Trophoblast cell (in vitro differentiated cells and primary cell): ENCODE measurements at regions not wholly inside any gene's neighbourhood (a gene's known extent, or its start where the extent isn't known, plus 50 kb on each side); places are given as distances from the start of the nearest gene placed in this dataset.

Experiments used
- DNase-seq, 2 donors: peaks; one replicate each; pipeline ENCODE4 v3.0.0-alpha.2; 2016
- H2AFZ ChIP-seq: 2 replicates; pipeline ENCODE4 v1.6.1; 2013; ENCODE audit warnings: low read length, moderate library complexity, mild to moderate bottlenecking; ENCODE audit not compliant: insufficient read depth, poor library complexity
- H2AK5ac ChIP-seq: 2 replicates; pipeline ENCODE4 v1.6.1; 2013; ENCODE audit warnings: mild to moderate bottlenecking, low read length
- H2BK120ac ChIP-seq: 2 replicates; pipeline ENCODE4 v1.6.1; 2013; ENCODE audit warnings: low read length, mild to moderate bottlenecking, moderate library complexity; ENCODE audit not compliant: insufficient read depth, poor library complexity
- H2BK12ac ChIP-seq: 2 replicates; pipeline ENCODE4 v1.6.1; 2013; ENCODE audit warnings: mild to moderate bottlenecking, low read length, moderate library complexity
- H2BK5ac ChIP-seq: 2 replicates; pipeline ENCODE4 v1.6.1; 2013; ENCODE audit warnings: low read length, low read depth, moderate library complexity, mild to moderate bottlenecking; ENCODE audit not compliant: poor library complexity
- H3K14ac ChIP-seq: 2 replicates; pipeline ENCODE4 v1.6.1; 2013; ENCODE audit warnings: mild to moderate bottlenecking, low read length
- H3K18ac ChIP-seq: 2 replicates; pipeline ENCODE4 v1.6.1; 2013; ENCODE audit warnings: mild to moderate bottlenecking, low read length
- H3K23ac ChIP-seq: 2 replicates; pipeline ENCODE4 v1.6.1; 2013; ENCODE audit warnings: low read length
- H3K27ac ChIP-seq: 2 replicates; pipeline ENCODE4 v1.5.1; 2013; ENCODE audit warnings: low read depth, mild to moderate bottlenecking, inconsistent platforms, low read length, moderate library complexity
- H3K27me3 ChIP-seq: 2 replicates; pipeline ENCODE4 v1.6.1; 2013; ENCODE audit warnings: inconsistent platforms, mild to moderate bottlenecking, low read length, moderate library complexity; ENCODE audit not compliant: insufficient read depth
- H3K36me3 ChIP-seq, 2 experiments: 1 replicate in 1 of 2; 2 replicates in 1 of 2; pipeline ENCODE4 v1.6.1; 2013; ENCODE audit warnings: low read length in 2 of 2, mild to moderate bottlenecking in 2 of 2, moderate library complexity in 1 of 2; ENCODE audit not compliant: insufficient read depth in 2 of 2, control insufficient read depth in 1 of 2
- H3K4ac ChIP-seq: 2 replicates; pipeline ENCODE4 v1.6.1; 2013; ENCODE audit warnings: low read depth, mild to moderate bottlenecking, low read length, moderate library complexity
- H3K4me1 ChIP-seq, 2 experiments: 1 replicate in 1 of 2; 2 replicates in 1 of 2; pipeline ENCODE4 v1.6.1; 2013; ENCODE audit warnings: low read length in 2 of 2, mild to moderate bottlenecking in 2 of 2, moderate library complexity in 1 of 2; ENCODE audit not compliant: insufficient read depth in 2 of 2, control insufficient read depth in 1 of 2
- H3K4me2 ChIP-seq: 2 replicates; pipeline ENCODE4 v1.6.1; 2013; ENCODE audit warnings: inconsistent platforms, mild to moderate bottlenecking, low read length, moderate library complexity
- H3K4me3 ChIP-seq: 2 replicates; pipeline ENCODE4 v1.5.1; 2013; ENCODE audit warnings: mild to moderate bottlenecking, low read depth, low read length, inconsistent platforms
- H3K79me1 ChIP-seq: one replicate; pipeline ENCODE4 v1.6.1; 2013; ENCODE audit warnings: low read length
- H3K79me2 ChIP-seq: 2 replicates; pipeline ENCODE4 v1.6.1; 2013; ENCODE audit warnings: low read length, mild to moderate bottlenecking; ENCODE audit not compliant: control insufficient read depth, insufficient read depth, poor library complexity
- H3K9ac ChIP-seq: 2 replicates; pipeline ENCODE4 v1.6.1; 2013; ENCODE audit warnings: mild to moderate bottlenecking, low read length
- H3K9me3 ChIP-seq: 2 replicates; pipeline ENCODE4 v1.6.1; 2013; ENCODE audit warnings: low read depth, mild to moderate bottlenecking, control low read depth, inconsistent platforms, low read length; ENCODE audit not compliant: insufficient read depth
- H4K12ac ChIP-seq: 2 replicates; pipeline ENCODE4 v1.6.1; 2013; ENCODE audit warnings: low read depth, mild to moderate bottlenecking, low read length, moderate library complexity
- H4K8ac ChIP-seq: 2 replicates; pipeline ENCODE4 v1.6.1; 2013; ENCODE audit warnings: low read depth, mild to moderate bottlenecking, low read length, moderate library complexity
- H4K91ac ChIP-seq: one replicate; pipeline ENCODE4 v1.6.1; 2013; ENCODE audit warnings: low read depth, mild to moderate bottlenecking, low read length, moderate library complexity
- WGBS: extraction: QIAGEN DNeasy Blood & Tissue Kit; methylation state at CpG from one replicate; pipeline ENCODE4 v1.1.7; 2013; ENCODE audit warnings: missing lambda C conversion rate; ENCODE audit not compliant: insufficient read length, insufficient coverage; ENCODE audit errors: extremely low coverage; 5-methylcytosine and 5-hydroxymethylcytosine counted together

GRCh38 chr6:67676892-67677291 lies 958.2 kb upstream of the ADGRB3 start:
- no peak overlapping the region for H3K14ac ChIP-seq
- no peak for DNase-seq
- H3K4ac ChIP-seq, result no peak overlapping the region
- no peak overlapping the region for H3K23ac ChIP-seq
- H4K12ac ChIP-seq, result no peak overlapping the region
- H2AFZ ChIP-seq, result no peak overlapping the region
- H3K36me3 ChIP-seq, result peaks cover 0 to 2% of the 10 kb centered on the region in 2 experiments
- WGBS, result no CpG with 5 or more reads among the region's 1 CpG
- no peaks in the 10 kb centered on the region for H3K4me1 ChIP-seq
- no peak overlapping the region for H4K91ac ChIP-seq
- H3K27me3 ChIP-seq, result no peaks in the 10 kb centered on the region
- no peak overlapping the region for H2AK5ac ChIP-seq
- H3K4me2 ChIP-seq, result no peak overlapping the region
- no peaks in the 10 kb centered on the region for H3K79me2 ChIP-seq
- H3K18ac ChIP-seq, result no peak overlapping the region
- H2BK5ac ChIP-seq, result no peak overlapping the region
- no peak overlapping the region for H4K8ac ChIP-seq
- no peak overlapping the region for H3K9ac ChIP-seq
- no peak overlapping the region for H2BK12ac ChIP-seq
- peaks cover 4% of the 10 kb centered on the region for H3K9me3 ChIP-seq
- no peak overlapping the region for H2BK120ac ChIP-seq
- H3K27ac ChIP-seq, result no peak overlapping the region
- no peaks in the 10 kb centered on the region for H3K79me1 ChIP-seq
- no peak overlapping the region for H3K4me3 ChIP-seq

DNA sequence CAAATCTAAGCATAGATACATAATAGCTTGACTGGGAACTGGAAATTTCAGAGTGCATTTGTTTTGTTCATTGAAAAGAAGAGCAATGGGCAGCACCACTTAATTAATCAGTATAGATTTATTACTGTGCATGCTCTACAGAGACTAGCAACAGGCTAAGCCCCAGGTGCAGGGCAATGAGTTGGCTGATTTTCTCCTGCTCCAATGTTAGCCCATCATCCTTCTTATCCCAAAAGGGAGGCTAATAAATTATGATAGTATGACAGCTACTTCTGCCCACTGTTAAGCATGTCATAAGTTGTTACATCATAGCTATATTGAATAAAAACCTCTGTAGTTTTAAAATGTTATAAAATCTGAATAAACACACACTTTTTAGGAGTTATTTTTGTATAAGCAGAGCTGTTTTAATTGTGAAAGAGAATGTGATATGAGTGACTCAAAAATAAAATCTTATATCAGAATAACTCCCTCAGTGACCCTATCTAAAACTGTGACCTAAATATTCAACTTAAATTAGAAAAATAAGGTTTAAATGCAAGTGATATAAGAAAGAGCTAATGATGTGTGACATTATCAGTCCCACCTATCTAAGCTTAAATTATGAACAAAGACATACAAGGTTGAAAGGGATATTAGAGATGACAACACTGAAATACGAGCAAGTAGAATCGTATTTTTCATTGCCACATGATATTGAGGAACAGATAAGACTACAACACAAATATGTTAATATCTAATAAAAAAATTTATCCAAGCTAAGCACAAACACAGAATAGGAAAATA lies 967.3 kb upstream of the ADGRB3 start:
- Histone ChIP-seq H3K9me3 (no peaks in the 10 kb centered on the region), H3K18ac (no peak overlapping the region), H3K27me3 (no peaks in the 10 kb centered on the region), H4K8ac (no peak overlapping the region), H2BK120ac (no peak overlapping the region), H3K36me3 (no peaks in the 10 kb centered on the region), H2AK5ac (no peak overlapping the region), H3K14ac (no peak overlapping the region), H3K4me2 (no peak overlapping the region), H4K12ac (no peak overlapping the region), H3K27ac (no peak overlapping the region), H2BK5ac (no peak overlapping the region), H3K79me1 (no peaks in the 10 kb centered on the region), H3K4ac (no peak overlapping the region), H3K9ac (no peak overlapping the region), H4K91ac (no peak overlapping the region), H2AFZ (no peak overlapping the region), H3K4me3 (no peak overlapping the region), H3K23ac (no peak overlapping the region), H2BK12ac (no peak overlapping the region), H3K79me2 (no peaks in the 10 kb centered on the region), H3K4me1 (no peaks in the 10 kb centered on the region)
- DNase-seq, result no peak
- WGBS, result no CpG with 5 or more reads among the region's 2 CpGs

GRCh38 chr6:67666177-67666964 lies 968.7 kb upstream of the ADGRB3 start:
- no peaks in the 10 kb centered on the region for H3K36me3 ChIP-seq
- no peaks in the 10 kb centered on the region for H3K79me2 ChIP-seq
- H2BK120ac ChIP-seq, result no peak overlapping the region
- H2BK5ac ChIP-seq, result no peak overlapping the region
- H3K9ac ChIP-seq, result no peak overlapping the region
- no peak overlapping the region for H3K23ac ChIP-seq
- no peak overlapping the region for H4K8ac ChIP-seq
- no peak overlapping the region for H2AK5ac ChIP-seq
- no peaks in the 10 kb centered on the region for H3K4me1 ChIP-seq
- H3K27me3 ChIP-seq, result no peaks in the 10 kb centered on the region
- no peak for DNase-seq
- H3K9me3 ChIP-seq, result no peaks in the 10 kb centered on the region
- no peak overlapping the region for H3K4me3 ChIP-seq
- H4K91ac ChIP-seq, result no peak overlapping the region
- no peak overlapping the region for H3K4ac ChIP-seq
- WGBS, result no CpG with 5 or more reads among the region's 4 CpGs
- H2AFZ ChIP-seq, result no peak overlapping the region
- no peak overlapping the region for H3K4me2 ChIP-seq
- no peaks in the 10 kb centered on the region for H3K79me1 ChIP-seq
- H2BK12ac ChIP-seq, result no peak overlapping the region
- no peak overlapping the region for H3K18ac ChIP-seq
- H3K27ac ChIP-seq, result no peak overlapping the region
- no peak overlapping the region for H3K14ac ChIP-seq
- no peak overlapping the region for H4K12ac ChIP-seq

DNA sequence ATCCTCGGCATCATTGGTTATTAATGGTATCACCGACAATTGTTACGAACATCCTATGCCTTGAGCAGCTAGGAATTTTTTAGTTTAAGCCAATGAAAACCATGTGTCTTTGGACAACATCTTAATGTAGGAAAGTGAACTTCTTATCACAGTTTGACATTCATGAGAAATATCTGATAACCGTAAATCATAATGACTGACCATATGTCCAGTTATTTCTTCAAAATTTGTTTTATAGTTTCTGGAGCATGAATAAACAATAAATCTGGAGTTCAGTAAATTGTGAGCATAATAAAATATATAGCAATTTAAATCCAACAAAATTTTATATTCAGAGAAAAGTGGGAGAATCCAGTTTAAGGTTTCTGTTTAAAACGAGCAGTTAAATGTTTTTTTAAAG lies 970.1 kb upstream of the ADGRB3 start:
- Histone ChIP-seq H3K14ac (no peak overlapping the region), H4K8ac (no peak overlapping the region), H3K79me1 (no peaks in the 10 kb centered on the region), H3K79me2 (no peaks in the 10 kb centered on the region), H3K27ac (no peak overlapping the region), H2AFZ (no peak overlapping the region), H3K4me3 (no peak overlapping the region), H3K4me2 (no peak overlapping the region), H4K12ac (no peak overlapping the region), H3K4me1 (no peaks in the 10 kb centered on the region), H3K23ac (no peak overlapping the region), H3K18ac (no peak overlapping the region), H3K9me3 (no peaks in the 10 kb centered on the region), H2AK5ac (no peak overlapping the region), H3K9ac (no peak overlapping the region), H4K91ac (no peak overlapping the region), H3K27me3 (no peaks in the 10 kb centered on the region), H2BK5ac (no peak overlapping the region), H2BK120ac (no peak overlapping the region), H3K4ac (no peak overlapping the region), H2BK12ac (no peak overlapping the region), H3K36me3 (no peaks in the 10 kb centered on the region)
- DNase-seq, result no peak
- WGBS, result no CpG with 5 or more reads among the region's 5 CpGs
